WTC11 (cell line): ENCODE measurements at regions not wholly inside any gene's neighbourhood (a gene's known extent, or its start where the extent isn't known, plus 50 kb on each side); places are given as distances from the start of the nearest gene placed in this dataset.

ENCODE experiments used
- ATAC-seq: fragments of 200-7000 bp; cut with Tn5 transposase; 2 replicates; pipeline ENCODE4 v1.10.0; 2021; ENCODE audit warnings: mild to moderate bottlenecking, moderate library complexity
- CTCF ChIA-PET: fragments of 300-600 bp; sonication (Branson Sonifier 250); formaldehyde crosslinking; loops from one replicate; lab custom pipeline; 2021; ENCODE audit warnings: antibody characterized with exemption; lab: Charles Lee
- POLR2A ChIA-PET: fragments of 350-600 bp; sonication (Branson Sonifier 250); formaldehyde crosslinking; loops from one replicate; lab custom pipeline; 2021; ENCODE audit warnings: antibody characterized with exemption; lab: Charles Lee
- DNase-seq: peaks from one replicate; pipeline ENCODE4 v3.0.0; 2021; ENCODE audit warnings: low spot score
- H3K27ac Mint-ChIP-seq: 2 replicates; pipeline ENCODE4 v1.8.0; 2021; ENCODE audit warnings: mixed read lengths
- H3K27me3 Mint-ChIP-seq: 2 replicates; pipeline ENCODE4 v1.8.0; 2021; ENCODE audit warnings: low read depth, mild to moderate bottlenecking, moderate library complexity, mixed read lengths
- H3K36me3 Mint-ChIP-seq: 2 replicates; pipeline ENCODE4 v1.8.0; 2021; ENCODE audit warnings: mixed read lengths
- H3K4me1 Mint-ChIP-seq: 2 replicates; pipeline ENCODE4 v1.8.0; 2022; ENCODE audit warnings: mixed read lengths
- H3K4me3 Mint-ChIP-seq: 2 replicates; pipeline ENCODE4 v1.8.0; 2021; ENCODE audit warnings: mild to moderate bottlenecking, moderate library complexity, mixed read lengths
- H3K9me3 Mint-ChIP-seq: 2 replicates; pipeline ENCODE4 v1.8.0; 2021; ENCODE audit warnings: mixed read lengths
- AFF4 ChIP-seq: sonication (generic); formaldehyde crosslinking; IDR thresholded peaks from 2 replicates; pipeline ENCODE4 v1.8.1; 2023; ENCODE audit warnings: mild to moderate bottlenecking, missing genetic modification reagents, borderline replicate concordance
- ATF6 ChIP-seq: sonication (generic); formaldehyde crosslinking; IDR thresholded peaks from 2 replicates; pipeline ENCODE4 v1.8.1; 2023; ENCODE audit warnings: mild to moderate bottlenecking, missing genetic modification reagents
- CBFB ChIP-seq: sonication (generic); formaldehyde crosslinking; IDR thresholded peaks from 2 replicates; pipeline ENCODE4 v1.8.1; 2022; ENCODE audit warnings: mild to moderate bottlenecking, low read depth, missing genetic modification reagents
- CDX4 ChIP-seq: fragments of 250-450 bp; sonication (Bioruptor Pico); IDR thresholded peaks from 2 replicates; pipeline ENCODE4 v1.9.0; 2021; ENCODE audit warnings: moderate library complexity, mild to moderate bottlenecking, inconsistent platforms, borderline replicate concordance
- MXD4 ChIP-seq: fragments of 250-450 bp; sonication (Bioruptor Pico); IDR thresholded peaks from 2 replicates; pipeline ENCODE4 v1.8.0; 2021; ENCODE audit warnings: mild to moderate bottlenecking, moderate library complexity, borderline replicate concordance
- MYBL2 ChIP-seq: sonication (generic); formaldehyde crosslinking; IDR thresholded peaks from 2 replicates; pipeline ENCODE4 v1.8.1; 2023; ENCODE audit warnings: mild to moderate bottlenecking, moderate library complexity, missing genetic modification reagents
- NFE2L1 ChIP-seq: sonication (generic); formaldehyde crosslinking; IDR thresholded peaks from 2 replicates; pipeline ENCODE4 v1.8.1; 2023; ENCODE audit warnings: missing genetic modification reagents
- RELA ChIP-seq: sonication (generic); formaldehyde crosslinking; IDR thresholded peaks from 2 replicates; pipeline ENCODE4 v1.8.1; 2022; ENCODE audit warnings: missing genetic modification reagents, mild to moderate bottlenecking, borderline replicate concordance
- TCF7 ChIP-seq: sonication (generic); formaldehyde crosslinking; IDR thresholded peaks from 2 replicates; pipeline ENCODE4 v1.8.0; 2022; ENCODE audit warnings: mild to moderate bottlenecking, low read depth, missing genetic modification reagents, moderate library complexity
- TEAD4 ChIP-seq: sonication (generic); formaldehyde crosslinking; IDR thresholded peaks from 2 replicates; pipeline ENCODE4 v1.8.0; 2022; ENCODE audit warnings: mild to moderate bottlenecking, missing genetic modification reagents
- ZBTB21 ChIP-seq: sonication (generic); formaldehyde crosslinking; IDR thresholded peaks from 2 replicates; pipeline ENCODE4 v1.8.1; 2023; ENCODE audit warnings: mild to moderate bottlenecking, missing genetic modification reagents, borderline replicate concordance
- ZNF281 ChIP-seq: sonication (generic); formaldehyde crosslinking; IDR thresholded peaks from 2 replicates; pipeline ENCODE4 v1.8.0; 2023; ENCODE audit warnings: mild to moderate bottlenecking, missing genetic modification reagents
- ZNF396 ChIP-seq: fragments of 250-450 bp; sonication (Bioruptor Pico); IDR thresholded peaks from 2 replicates; pipeline ENCODE4 v1.8.0; 2021; ENCODE audit warnings: mild to moderate bottlenecking, moderate library complexity, borderline replicate concordance
- ZNF416 ChIP-seq: fragments of 250-450 bp; sonication (Bioruptor Pico); IDR thresholded peaks from 2 replicates; pipeline ENCODE4 v1.9.0; 2021; ENCODE audit warnings: mild to moderate bottlenecking, inconsistent platforms
- ZNF671 ChIP-seq: fragments of 250-450 bp; sonication (Bioruptor Pico); IDR thresholded peaks from 2 replicates; pipeline ENCODE4 v1.8.0; 2021; ENCODE audit warnings: mild to moderate bottlenecking
- ZSCAN18 ChIP-seq: fragments of 250-450 bp; sonication (Bioruptor Pico); IDR thresholded peaks from 2 replicates; pipeline ENCODE4 v2.1.2; 2022; ENCODE audit warnings: mild to moderate bottlenecking, moderate library complexity

- H3K27me3 Mint-ChIP-seq: no peaks in the 10 kb centered on the region
- no peak for ATAC-seq
Measured at GRCh38 chr18:40751186-40751585, 1203.8 kb upstream of the PIK3C3 start.

GRCh38 chr18:40739029-40739428 lies 1216.0 kb upstream of the PIK3C3 start:
- CTCF ChIA-PET: no interaction called here

More at GRCh38 chr18:40751186-40751585, 1203.8 kb upstream of the PIK3C3 start:
- H3K9me3 Mint-ChIP-seq: peaks cover 15% of the 10 kb centered on the region; the same call in 1 of the 2 replicates
- ChIA-PET POLR2A (no interaction called here), CTCF (no interaction called here)
- TF ChIP-seq RELA (CRISPR knock-in tag) (no peak), ZNF396 (no peak), ZNF416 (CRISPR knock-in tag) (no peak)
- no peaks in the 10 kb centered on the region for H3K36me3 Mint-ChIP-seq
- H3K4me1 Mint-ChIP-seq: peaks cover 3% of the 10 kb centered on the region; the same call in 1 of the 2 replicates
- H3K4me3 Mint-ChIP-seq: no peak overlapping the region
- no peak for DNase-seq
- H3K27ac Mint-ChIP-seq: no peak overlapping the region

GRCh38 chr18:40738321-40738880 lies 1216.6 kb upstream of the PIK3C3 start:
- Mint-ChIP-seq H3K27ac (no peak overlapping the region), H3K9me3 (peaks cover 7% of the 10 kb centered on the region), H3K36me3 (no peaks in the 10 kb centered on the region), H3K27me3 (no peaks in the 10 kb centered on the region), H3K4me1 (peaks cover 17% of the 10 kb centered on the region), H3K4me3 (no peak overlapping the region)
- DNase-seq (no peak), ATAC-seq (no peak)
- ChIA-PET CTCF (no interaction called here), POLR2A (no interaction called here)
- no peak for TF ChIP-seq CBFB (CRISPR knock-in tag)
- TF ChIP-seq ZBTB21: no peak
- no peak for TF ChIP-seq ZNF281 (CRISPR knock-in tag)
- TF ChIP-seq NFE2L1 (CRISPR knock-in tag): no peak
- TF ChIP-seq TEAD4 (CRISPR knock-in tag): no peak

More at GRCh38 chr18:40739029-40739428, 1216.0 kb upstream of the PIK3C3 start:
- TF ChIP-seq MXD4 (no peak), ZSCAN18 (CRISPR knock-in tag) (no peak), TCF7 (CRISPR knock-in tag) (no peak), MYBL2 (no peak), CBFB (CRISPR knock-in tag) (no peak), ATF6 (CRISPR knock-in tag) (no peak)
- no peak for DNase-seq
- H3K4me1 Mint-ChIP-seq: peaks cover 17% of the 10 kb centered on the region
- POLR2A ChIA-PET: no interaction called here
- H3K36me3 Mint-ChIP-seq: no peaks in the 10 kb centered on the region
- no peak overlapping the region for H3K27ac Mint-ChIP-seq
- no peaks in the 10 kb centered on the region for H3K27me3 Mint-ChIP-seq
- no peak overlapping the region for H3K4me3 Mint-ChIP-seq
- ATAC-seq: no peak
- peaks cover 7% of the 10 kb centered on the region for H3K9me3 Mint-ChIP-seq

GRCh38 chr18:40708726-40709125 lies 1246.3 kb upstream of the PIK3C3 start:
- H3K27ac Mint-ChIP-seq: no peak overlapping the region
- no peaks in the 10 kb centered on the region for H3K9me3 Mint-ChIP-seq
- no peak overlapping the region for H3K4me3 Mint-ChIP-seq
- H3K27me3 Mint-ChIP-seq: no peaks in the 10 kb centered on the region
- H3K36me3 Mint-ChIP-seq: no peaks in the 10 kb centered on the region
- ChIA-PET POLR2A (no interaction called here), CTCF (no interaction called here)
- DNase-seq (no peak), ATAC-seq (0 out of 2 replicates have a peak, but pooled peaks have one; percentile 43)
- H3K4me1 Mint-ChIP-seq: peaks cover 4% of the 10 kb centered on the region
- no peak for TF ChIP-seq ZNF671 (CRISPR knock-in tag)
- TF ChIP-seq CDX4 (CRISPR knock-in tag): no peak
- TF ChIP-seq AFF4 (CRISPR knock-in tag): no peak
- no peak for TF ChIP-seq ATF6 (CRISPR knock-in tag)
